ENCODE measurements at regions not wholly inside any gene's neighbourhood (a gene's known extent, or its start where the extent isn't known, plus 50 kb on each side); places are given as distances from the start of the nearest gene placed in this dataset.

DNA sequence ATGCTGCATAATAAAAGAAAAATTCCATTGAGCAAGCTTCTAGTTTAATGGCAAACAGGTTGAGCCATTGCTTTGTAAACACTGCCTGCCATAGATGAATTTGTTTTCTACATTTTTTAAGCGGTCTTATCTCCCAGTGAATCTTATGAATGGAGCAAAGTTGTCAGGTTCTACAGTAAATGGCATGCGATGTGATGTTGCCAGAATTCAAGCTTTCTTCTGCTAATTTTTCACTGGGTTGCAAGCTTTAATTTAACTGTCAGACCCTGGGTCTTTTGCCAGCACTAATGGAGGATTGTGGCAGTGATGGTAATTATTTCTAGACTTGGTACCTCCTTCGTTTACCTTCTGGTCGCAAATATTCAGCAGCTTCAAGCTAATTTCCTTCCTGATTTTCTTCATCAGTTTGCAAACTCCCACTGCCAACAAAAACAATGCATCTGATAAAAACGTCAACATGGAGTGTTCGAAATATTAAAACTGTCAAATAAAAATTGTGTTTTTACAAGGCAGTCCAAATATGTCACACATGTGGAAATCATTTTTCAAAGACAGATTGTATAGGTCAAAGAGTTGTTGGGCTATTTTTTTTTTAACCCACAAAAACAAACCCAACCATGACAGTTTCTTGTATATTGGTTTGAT is 274.2 kb upstream of the ERCC4 start:
- TF ChIP-seq POLR2A (IDR thresholded peaks at IDR 0.05): no peak
- TF ChIP-seq, protein P1, sequence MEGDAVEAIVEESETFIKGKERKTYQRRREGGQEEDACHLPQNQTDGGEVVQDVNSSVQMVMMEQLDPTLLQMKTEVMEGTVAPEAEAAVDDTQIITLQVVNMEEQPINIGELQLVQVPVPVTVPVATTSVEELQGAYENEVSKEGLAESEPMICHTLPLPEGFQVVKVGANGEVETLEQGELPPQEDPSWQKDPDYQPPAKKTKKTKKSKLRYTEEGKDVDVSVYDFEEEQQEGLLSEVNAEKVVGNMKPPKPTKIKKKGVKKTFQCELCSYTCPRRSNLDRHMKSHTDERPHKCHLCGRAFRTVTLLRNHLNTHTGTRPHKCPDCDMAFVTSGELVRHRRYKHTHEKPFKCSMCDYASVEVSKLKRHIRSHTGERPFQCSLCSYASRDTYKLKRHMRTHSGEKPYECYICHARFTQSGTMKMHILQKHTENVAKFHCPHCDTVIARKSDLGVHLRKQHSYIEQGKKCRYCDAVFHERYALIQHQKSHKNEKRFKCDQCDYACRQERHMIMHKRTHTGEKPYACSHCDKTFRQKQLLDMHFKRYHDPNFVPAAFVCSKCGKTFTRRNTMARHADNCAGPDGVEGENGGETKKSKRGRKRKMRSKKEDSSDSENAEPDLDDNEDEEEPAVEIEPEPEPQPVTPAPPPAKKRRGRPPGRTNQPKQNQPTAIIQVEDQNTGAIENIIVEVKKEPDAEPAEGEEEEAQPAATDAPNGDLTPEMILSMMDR (IDR thresholded peaks at IDR 0.05): no peak
